Panc1 (cell line): ENCODE measurements at regions not wholly inside any gene's neighbourhood (a gene's known extent, or its start where the extent isn't known, plus 50 kb on each side); places are given as distances from the start of the nearest gene placed in this dataset.

ENCODE experiments used
- POLR2AphosphoS5 ChIP-seq: IDR thresholded peaks from 2 replicates; pipeline ENCODE4 v1.6.1; 2012; ENCODE audit warnings: mild to moderate bottlenecking, low read depth, low read length, moderate library complexity
- SIN3A ChIP-seq: IDR thresholded peaks from 2 replicates; pipeline ENCODE4 v1.6.1; 2012; ENCODE audit warnings: low read depth, mild to moderate bottlenecking, low read length, moderate library complexity, borderline replicate concordance; ENCODE audit not compliant: insufficient read depth
- TCF7L2 ChIP-seq: IDR thresholded peaks from 2 replicates; pipeline ENCODE4 v1.6.1; 2011; ENCODE audit warnings: mild to moderate bottlenecking, low read depth, low read length, inconsistent platforms
- TF ChIP-seq, protein P1 (sequence below): fragments of 450-650 bp; IDR thresholded peaks from 2 replicates; pipeline ENCODE4 v1.5.1; 2017; ENCODE audit warnings: mild to moderate bottlenecking

DNA sequence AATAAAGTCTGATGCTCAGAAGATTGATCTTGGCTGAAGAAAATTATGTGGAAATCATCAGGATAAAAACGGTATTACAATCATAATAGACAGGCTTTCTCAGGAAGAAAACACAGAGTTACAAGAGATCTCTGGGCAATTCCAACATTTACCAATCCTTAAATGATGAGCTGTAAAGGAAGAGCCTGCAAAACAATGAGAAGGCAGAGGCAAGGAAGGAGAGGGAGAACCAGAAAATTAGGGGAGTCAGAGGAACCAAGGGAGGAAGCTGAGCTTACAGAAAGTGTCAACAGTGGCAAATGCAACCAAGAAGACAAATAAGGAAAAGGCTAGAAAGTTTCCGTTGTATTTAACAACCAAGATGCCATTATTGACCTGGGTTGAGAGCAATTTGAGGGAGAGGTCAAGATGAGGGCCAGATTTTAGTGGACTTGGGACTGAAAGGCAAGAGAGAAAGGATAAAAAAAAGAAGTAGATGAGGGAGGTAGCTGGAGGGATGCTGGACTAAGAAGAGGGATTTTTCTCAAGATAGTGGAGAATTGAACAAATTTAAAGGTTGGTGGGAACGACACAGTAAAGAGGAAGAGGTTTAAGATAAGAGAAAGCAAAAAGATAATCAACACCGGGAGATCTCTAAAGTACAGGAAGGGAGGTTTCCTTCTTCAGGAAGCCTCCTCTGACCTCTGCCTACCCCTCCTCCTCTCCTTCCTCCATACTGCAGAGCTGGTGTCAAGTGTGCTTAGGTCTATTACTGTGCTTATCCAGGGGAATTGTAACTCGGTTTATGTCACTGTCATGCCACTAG, 116.9 kb downstream of the DUSP6 start:
- TF ChIP-seq, protein P1, sequence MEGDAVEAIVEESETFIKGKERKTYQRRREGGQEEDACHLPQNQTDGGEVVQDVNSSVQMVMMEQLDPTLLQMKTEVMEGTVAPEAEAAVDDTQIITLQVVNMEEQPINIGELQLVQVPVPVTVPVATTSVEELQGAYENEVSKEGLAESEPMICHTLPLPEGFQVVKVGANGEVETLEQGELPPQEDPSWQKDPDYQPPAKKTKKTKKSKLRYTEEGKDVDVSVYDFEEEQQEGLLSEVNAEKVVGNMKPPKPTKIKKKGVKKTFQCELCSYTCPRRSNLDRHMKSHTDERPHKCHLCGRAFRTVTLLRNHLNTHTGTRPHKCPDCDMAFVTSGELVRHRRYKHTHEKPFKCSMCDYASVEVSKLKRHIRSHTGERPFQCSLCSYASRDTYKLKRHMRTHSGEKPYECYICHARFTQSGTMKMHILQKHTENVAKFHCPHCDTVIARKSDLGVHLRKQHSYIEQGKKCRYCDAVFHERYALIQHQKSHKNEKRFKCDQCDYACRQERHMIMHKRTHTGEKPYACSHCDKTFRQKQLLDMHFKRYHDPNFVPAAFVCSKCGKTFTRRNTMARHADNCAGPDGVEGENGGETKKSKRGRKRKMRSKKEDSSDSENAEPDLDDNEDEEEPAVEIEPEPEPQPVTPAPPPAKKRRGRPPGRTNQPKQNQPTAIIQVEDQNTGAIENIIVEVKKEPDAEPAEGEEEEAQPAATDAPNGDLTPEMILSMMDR = no peak
- TF ChIP-seq POLR2AphosphoS5 = no peak
- TF ChIP-seq TCF7L2 = no peak
- no peak for TF ChIP-seq SIN3A
